Activated CD8-positive, alpha-beta memory T cell treated with anti-CD3 and anti-CD28 coated beads, Interleukin-2, amount 50 U/mL, for 48 hours (primary cell): ENCODE measurements at regions not wholly inside any gene's neighbourhood (a gene's known extent, or its start where the extent isn't known, plus 50 kb on each side); places are given as distances from the start of the nearest gene placed in this dataset.
"Not testable (repeated sequence)": the region's sequence is repeated elsewhere in the genome, so short reads cannot be mapped to it uniquely, and the experiment has no call there.

Experiments used
- DNase-seq: peaks from one replicate; pipeline ENCODE4 v3.0.0-alpha.2; 2020

- not testable (repeated sequence) for DNase-seq
Measured at GRCh38 chr1:145553795-145554194, 54.0 kb upstream of the GPR89A start.

DNA sequence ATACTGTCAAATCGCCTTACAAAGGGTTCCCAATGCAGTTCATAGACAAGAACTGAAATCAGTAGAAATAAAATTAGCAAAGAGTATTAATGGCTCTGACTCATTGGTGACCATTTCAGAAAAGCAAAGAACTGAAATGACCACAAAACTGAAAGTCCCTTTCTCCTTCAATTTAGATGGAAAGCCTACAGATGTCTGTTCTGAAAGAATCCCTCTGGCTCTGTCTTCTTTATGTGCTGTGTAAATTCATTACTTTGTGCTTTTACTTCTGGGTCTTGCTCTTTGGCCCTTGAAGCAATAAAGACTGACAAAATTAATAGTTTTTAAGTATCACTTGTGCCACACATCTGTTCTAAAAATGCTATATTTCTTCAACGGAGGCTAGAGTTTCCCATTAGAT, 62.7 kb upstream of the GPR89A start:
- DNase-seq = no peak

- not testable (repeated sequence) for DNase-seq
Measured at GRCh38 chr1:145541685-145542084, 66.1 kb upstream of the GPR89A start.

DNA sequence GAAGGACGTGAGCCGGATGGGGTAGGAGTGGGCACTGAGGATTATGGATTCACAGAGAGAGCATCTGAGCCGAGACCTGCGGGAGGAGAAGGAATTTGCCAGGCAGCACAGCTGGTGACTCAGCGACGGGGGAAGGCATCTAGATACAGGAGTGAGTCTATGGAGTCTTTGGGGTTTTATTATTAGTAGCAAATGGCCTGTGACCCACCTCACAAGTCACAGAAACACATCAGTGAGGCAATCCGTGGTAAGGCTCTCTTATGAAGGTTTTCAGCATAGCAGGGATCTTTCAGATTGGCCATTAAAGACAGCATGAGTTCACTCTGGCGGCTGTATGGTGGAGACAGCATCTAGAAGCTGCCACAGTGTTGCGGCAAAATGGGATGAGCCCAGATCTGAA, 66.5 kb upstream of the GPR89A start:
- DNase-seq = not testable (repeated sequence)

DNA sequence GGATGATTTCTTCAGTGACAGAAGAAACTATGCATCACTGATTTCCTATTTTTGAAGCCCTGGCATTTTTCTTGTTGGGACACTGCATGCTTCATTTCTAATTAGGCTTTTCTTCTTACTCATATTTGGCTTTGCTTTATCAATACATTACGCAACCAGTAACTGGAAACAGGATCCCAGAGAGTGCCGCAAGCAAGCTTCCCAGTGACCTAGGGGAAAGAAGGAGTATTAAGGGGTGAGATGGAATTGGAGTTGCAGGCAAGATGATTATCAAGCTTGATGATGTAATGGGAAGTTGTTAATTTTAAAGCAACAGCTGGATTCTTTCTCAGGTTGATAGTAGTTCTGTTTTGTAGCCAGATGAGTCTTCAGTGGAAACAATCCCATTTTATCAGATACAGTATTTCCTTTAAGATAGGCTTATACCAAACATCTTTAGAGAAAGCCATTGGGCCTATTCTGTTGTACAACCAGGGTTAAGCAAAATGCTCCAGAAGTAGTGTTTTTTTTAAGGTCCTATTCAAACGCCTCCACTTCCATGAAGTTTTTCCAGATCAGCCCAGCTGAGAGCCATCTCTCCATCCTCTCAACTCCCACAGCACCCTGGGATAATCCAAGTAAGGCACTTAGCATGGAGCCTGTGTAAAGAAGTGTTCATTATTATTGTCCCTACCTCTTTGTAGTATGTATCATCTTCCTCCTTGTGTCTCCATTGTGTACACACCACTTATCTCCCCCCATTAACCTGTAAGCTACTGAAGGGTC, 69.5 kb upstream of the GPR89A start:
- not testable (repeated sequence) for DNase-seq

- not testable (repeated sequence) for DNase-seq
Measured at GRCh38 chr1:145537003-145537402, 70.8 kb upstream of the GPR89A start.

DNA sequence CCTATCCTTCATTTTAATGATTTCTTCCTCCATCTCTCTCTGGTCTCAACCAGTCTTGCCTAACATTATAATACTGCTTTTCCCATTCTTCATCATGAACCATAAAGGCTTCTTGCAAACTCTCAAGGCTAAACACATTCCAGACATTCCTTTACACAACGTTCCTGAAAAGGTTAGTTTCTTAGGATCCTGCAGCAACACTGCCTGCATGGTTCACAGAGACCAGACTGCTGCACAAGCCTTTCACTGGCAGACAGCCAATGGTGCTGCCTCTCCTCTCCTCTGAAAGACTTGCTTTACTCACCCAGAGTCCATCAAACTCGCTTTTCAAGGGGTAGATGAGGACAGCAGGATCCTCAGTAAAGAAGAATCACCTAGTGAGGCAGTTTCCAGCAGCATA, 72.3 kb upstream of the GPR89A start:
- not testable (repeated sequence) for DNase-seq

DNA sequence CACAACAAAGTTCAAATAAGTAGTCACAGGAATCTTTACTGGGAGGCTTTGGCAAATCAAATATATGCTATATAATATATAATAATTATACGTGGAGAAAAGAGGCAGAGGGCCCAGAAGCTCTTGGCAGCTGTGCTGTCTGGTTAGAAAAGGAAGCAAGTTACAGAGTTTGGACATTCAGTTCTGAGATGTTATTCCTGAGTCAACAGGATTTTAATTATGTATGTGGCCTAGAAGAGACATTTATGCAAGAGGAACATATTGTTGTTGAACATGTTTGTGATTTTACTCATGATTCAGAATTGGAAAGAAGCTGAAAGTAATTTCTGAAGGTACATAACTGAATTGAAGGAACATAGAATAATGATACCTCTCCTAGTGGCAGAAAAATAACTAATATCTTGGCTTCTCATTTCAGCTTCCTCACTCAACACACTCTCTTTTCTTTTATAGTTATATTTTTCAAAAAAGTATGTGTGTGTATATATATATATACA, 79.7 kb upstream of the GPR89A start:
- DNase-seq = not testable (repeated sequence)

GRCh38 chr1:145520159-145520558, 87.6 kb upstream of the GPR89A start:
- DNase-seq = not testable (repeated sequence)

DNA sequence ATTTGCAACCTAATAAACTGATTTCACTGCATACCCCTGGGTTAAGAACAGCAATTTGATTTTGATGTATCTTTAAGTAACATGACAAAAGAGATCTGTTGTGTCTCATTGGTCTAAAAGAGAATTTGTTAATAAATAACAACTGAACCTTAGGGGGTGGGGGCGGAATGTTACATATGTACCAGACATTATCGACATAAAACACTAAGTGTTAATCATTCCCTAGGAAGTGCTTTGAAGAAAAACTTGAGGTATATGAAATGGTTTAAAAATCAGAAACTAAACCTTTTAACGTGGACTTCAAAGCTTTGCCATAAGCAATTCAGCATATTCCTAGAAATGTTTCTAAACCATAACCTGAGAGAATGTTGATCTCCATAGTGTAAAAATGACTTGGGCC, 88.5 kb upstream of the GPR89A start:
- DNase-seq = not testable (repeated sequence)

- not testable (repeated sequence) for DNase-seq
Measured at GRCh38 chr1:145513017-145513416, 87.6 kb upstream of the NBPF20 start.

- not testable (repeated sequence) for DNase-seq
Measured at GRCh38 chr1:145508053-145508452, 82.7 kb upstream of the NBPF20 start.

DNA sequence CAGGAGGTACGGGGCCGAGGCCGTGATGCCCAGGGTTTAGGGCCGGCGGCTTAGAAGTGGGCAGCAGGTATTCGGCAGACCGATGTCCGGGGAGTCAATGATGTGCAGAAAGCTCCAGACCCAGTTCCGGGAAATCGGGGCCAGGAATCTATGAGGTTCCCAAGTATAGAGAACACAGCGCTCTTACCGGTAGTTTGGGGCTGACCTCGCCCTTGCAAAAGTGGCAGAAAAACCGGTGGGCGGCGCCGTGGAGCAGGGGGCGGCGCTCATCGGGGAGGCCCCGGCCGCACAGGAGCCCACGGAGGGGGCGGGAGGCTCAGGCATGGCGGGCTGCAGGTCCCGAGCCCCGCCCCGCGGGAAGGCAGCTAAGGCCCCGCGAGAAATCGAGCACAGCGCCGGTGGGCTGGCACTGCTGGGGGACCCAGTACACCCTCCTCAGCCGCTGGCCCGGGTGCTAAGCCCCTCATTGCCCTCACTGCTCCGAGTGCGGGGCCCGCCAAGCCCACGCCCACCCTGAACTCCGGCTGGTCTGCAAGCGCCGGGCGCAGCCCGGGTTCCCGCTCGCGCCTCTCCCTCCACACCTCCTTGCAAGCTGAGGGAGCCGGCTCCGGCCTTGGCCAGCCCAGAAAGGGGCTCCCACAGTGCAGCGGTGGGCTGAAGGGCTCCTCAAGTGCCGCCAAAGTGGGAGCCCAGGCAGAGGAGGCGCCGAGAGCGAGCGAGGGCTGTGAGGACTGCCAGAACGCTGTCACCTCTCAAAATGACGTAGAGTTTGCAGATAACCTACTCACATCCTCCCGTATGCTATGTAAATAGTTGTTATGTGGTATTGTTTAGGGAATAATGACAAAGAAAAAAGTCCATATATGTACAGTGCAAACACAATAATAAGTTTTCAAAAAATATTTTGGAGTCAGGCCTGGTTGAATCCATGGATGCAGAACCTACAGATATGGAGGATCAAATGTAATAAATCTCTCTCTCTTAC, 80.6 kb upstream of the NBPF20 start:
- DNase-seq = not testable (repeated sequence)

DNA sequence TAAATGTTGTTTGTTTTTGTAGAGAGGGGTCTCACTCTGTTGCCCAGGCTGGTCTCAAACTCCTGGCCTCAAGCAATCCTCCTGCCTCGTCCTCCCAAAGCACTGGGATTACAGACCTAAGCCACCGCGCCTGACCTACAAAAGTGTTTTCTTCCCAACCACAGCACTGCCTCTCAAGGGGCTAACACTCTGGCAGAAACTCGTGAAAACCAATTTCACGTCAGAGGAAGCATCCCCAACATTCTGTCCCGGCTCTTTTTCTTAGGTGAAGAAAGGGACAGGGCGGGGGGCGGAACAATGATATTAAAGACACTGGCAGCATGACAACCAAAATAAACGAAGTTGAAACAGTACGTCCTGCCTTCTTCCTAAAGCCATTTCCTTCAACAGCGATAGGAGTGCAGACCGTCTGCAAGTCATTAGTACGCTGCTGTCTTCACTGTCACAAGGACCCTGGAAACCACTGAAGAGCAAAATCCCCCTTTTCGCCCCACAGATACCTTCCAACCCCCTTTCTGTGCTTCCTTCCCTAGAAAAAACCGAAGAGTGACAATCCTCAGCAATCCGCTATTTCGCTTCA, 79.5 kb upstream of the NBPF20 start:
- not testable (repeated sequence) for DNase-seq

DNA sequence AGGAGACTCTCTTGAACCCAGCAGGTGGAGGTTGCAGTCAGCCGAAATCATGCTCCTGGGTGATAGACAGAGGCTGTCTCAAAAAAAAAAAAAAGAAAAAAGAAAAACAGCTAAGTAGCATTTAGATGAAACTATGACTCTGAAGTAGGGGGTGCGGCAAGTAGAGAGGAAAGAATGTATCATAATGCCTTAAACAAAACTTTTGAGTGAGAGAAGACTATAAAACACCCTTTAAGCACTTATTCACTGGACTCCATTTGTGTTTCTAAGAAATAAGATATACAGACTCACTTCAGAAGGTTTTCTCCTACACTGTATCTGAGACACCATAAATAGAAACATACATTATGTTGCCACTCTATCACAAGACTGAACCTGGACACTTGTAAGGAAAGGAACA, 78.9 kb upstream of the NBPF20 start:
- DNase-seq = not testable (repeated sequence)

DNA sequence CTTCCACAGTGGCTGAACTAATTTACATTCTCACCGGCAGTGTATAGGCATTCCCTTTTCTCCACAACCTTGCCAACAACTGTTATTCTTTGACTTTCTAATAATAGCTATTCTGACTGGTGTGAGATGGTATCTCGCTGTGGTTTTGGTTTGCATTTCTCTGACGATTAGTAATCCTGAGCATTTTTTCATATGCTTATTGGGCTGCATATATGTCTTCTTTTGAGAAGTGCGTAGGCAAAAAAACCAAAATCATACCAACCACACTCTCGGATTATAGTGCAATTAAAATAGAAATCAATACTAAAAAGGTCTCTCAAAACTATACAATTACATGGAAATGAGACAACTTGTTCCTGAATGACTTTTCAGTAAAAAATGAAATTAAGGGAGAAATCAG, 74.8 kb upstream of the NBPF20 start:
- not testable (repeated sequence) for DNase-seq

DNA sequence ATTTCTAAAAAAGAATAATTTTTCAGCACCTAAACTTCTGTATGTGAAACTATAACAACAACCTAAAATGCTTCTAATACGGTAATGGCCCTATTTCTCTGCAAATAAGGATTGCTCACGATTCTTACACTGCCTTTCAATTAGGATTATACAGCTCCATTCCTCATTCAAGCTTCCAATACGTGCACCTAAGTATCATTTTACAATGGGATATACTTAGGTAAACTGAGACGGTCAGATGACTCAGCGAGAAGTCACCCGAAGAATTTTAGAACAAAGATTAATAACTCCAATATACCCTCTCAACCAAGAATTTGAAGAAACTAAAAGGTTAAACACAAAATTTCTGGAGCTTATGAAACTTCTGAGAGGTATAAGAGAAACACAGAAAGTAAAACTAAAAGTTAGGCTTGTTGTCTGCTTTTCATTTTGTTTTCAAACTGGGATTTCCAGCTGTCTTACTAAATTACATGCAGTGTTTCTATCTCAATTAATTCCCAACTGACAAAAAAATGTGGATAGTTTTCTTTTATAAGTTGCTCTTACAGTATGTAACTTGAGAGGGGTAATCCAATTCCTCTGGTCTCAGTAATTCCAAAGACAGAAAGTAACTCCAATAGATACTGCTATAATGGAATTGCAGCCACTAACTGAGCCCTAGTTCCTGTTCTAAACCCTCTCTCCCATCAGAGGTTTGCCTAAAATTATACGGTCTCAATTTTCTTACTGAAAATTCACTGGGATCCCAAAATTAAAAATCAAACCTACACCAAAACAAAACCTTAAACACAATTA, 69.9 kb upstream of the NBPF20 start:
- DNase-seq = not testable (repeated sequence)

- not testable (repeated sequence) for DNase-seq
Measured at GRCh38 chr1:145488193-145488933, 63.0 kb upstream of the NBPF20 start.

DNA sequence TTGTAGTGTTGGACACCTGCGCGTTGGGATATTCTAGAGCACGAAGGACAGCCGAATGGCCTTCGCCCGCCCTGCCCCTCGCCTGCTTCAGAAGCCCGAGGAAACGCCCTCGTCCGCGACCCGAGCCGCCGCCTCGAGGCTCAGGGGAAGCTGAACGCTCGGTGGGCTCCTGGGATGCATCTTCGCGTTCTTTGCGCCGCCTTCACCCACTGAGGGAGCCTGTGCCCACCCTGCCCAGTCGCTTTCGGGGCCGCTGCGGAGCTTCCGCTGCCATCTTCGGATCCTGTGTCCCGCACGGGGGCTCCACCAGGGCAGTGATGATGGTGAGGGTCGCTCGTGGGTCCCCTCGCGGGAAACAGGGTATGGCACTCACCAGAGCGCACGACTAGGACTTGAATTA, 61.8 kb upstream of the NBPF20 start:
- DNase-seq = not testable (repeated sequence)

- not testable (repeated sequence) for DNase-seq
Measured at GRCh38 chr1:145484257-145484656, 58.9 kb upstream of the NBPF20 start.

DNA sequence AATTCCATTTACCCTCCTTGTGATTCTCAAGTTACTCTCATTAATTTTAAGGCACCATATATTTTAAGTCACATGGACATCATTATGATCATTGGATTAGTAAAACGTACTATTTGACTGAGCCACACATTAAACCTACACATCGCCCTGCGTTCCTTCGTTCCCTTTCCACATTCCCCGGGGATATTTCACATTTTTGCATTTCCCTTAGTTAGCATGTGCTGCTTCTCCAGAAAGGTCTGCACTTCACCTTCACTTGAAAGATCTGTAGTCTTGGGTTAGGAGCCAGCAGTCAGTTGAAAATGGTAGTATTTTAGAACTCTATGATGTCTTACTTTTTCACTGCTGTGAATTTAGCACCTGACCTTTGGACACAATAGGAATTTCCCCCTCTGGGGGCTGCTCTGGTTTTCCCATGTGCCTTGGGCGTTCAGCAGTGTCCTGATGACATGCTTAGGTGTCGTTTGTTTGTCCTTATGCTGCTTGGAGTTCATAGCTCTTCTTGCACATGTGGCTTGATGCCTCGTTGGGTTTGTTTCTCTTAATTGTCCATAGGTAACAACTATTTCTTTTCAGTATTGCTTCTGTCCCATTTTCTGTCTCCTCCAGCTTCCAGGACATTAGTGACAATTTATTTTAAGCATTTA, 56.9 kb upstream of the NBPF20 start:
- not testable (repeated sequence) for DNase-seq
